Erythroblast (primary cell): ENCODE measurements at regions not wholly inside any gene's neighbourhood (a gene's known extent, or its start where the extent isn't known, plus 50 kb on each side); places are given as distances from the start of the nearest gene placed in this dataset.

Experiments
- GATA1 ChIP-seq: IDR thresholded peaks from 2 replicates; pipeline ENCODE4 v1.6.1; 2011; ENCODE audit warnings: low read depth, mild to moderate bottlenecking, control low read depth, low read length, moderate library complexity
- POLR2A ChIP-seq: IDR thresholded peaks from 2 replicates; pipeline ENCODE4 v1.6.1; 2011; ENCODE audit warnings: mild to moderate bottlenecking, low read length

DNA sequence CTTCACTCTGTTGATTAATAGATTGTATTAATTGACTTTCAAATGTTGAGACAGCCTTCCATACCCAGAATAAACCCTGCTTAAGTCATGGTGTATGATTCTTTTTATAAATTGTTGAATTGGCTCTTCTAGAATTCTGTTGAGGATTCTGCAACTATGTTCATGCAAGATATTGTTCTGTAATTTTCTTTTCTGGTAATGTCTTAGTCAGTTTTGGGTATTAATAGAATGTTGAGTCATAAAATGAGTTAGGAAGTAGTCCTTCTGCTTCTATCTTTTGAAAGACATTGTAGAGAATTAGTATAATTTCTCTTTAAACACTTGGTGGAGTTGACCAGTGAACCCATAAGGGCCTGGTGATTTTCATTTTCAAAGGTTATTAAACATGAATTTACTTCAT lies 958.9 kb downstream of the LRFN5 start:
- no peak for TF ChIP-seq GATA1
- no peak for TF ChIP-seq POLR2A
